ENCODE measurements at regions not wholly inside any gene's neighbourhood (a gene's known extent, or its start where the extent isn't known, plus 50 kb on each side); places are given as distances from the start of the nearest gene placed in this dataset.

DNA sequence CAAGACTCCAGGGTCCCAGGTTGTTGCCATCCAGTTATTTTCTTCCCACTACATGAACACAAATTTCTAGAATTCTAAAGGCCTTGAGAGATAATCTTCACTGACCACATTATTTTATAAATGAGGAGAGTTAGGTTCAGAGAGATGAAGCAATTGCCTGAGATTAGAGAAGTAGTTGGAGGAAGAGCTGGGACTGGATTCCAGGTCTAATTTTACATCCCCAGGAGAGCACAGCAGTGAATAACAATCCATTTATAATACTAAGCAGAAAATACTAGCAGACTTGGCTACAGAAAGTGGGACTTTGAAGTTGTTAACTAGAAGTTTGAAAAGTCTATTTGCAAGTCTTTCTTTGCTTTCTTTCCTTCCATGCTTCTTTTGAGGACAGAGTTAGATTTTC is 231.3 kb upstream of the S100G start:
- intact Hi-C loops (cut with DNase I; ENCODE audit: low total_unique reads) = no loop called here
- DNase-seq = peak in 1 of 2 donors; percentile 3
- TF ChIP-seq, protein P1, sequence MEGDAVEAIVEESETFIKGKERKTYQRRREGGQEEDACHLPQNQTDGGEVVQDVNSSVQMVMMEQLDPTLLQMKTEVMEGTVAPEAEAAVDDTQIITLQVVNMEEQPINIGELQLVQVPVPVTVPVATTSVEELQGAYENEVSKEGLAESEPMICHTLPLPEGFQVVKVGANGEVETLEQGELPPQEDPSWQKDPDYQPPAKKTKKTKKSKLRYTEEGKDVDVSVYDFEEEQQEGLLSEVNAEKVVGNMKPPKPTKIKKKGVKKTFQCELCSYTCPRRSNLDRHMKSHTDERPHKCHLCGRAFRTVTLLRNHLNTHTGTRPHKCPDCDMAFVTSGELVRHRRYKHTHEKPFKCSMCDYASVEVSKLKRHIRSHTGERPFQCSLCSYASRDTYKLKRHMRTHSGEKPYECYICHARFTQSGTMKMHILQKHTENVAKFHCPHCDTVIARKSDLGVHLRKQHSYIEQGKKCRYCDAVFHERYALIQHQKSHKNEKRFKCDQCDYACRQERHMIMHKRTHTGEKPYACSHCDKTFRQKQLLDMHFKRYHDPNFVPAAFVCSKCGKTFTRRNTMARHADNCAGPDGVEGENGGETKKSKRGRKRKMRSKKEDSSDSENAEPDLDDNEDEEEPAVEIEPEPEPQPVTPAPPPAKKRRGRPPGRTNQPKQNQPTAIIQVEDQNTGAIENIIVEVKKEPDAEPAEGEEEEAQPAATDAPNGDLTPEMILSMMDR (IDR thresholded peaks at IDR 0.05) = no peak
- TF ChIP-seq POLR2AphosphoS5 (IDR thresholded peaks at IDR 0.05) = no peak
- TF ChIP-seq POLR2A (IDR thresholded peaks at IDR 0.05) = no peak
- no peak for TF ChIP-seq EP300 (IDR thresholded peaks at IDR 0.05)
- Histone ChIP-seq H3K36me3 (no peaks in the 10 kb centered on the region), H3K4me1 (no peaks in the 10 kb centered on the region), H3K27me3 (peaks cover 0 to 7% (median 0%) of the 10 kb centered on the region in 3 donors), H3K4me3 (no peak overlapping the region), H3K9me3 (peaks cover 0 to 10% (median 2%) of the 10 kb centered on the region in 4 donors), H3K27ac (no peak overlapping the region)

DNA sequence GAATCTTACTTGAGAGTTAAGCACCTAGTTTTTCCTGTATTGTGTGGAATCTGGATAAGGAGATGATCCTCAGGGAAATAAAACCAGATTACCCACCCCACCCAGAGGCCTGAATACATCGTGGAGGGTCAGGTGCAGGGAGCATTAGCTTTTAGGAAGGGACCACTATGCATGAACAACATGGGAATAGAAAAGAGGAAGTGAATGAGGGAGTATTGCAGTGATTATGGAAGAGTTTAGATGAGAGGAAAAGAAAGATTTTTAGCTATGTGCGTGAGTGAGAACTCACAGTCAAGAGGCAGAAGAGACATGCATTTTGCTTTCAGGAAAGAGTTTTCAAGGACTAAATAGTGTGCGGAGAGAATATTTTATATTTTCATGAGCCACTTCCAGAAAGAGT is 222.3 kb upstream of the S100G start:
- intact Hi-C loops (cut with DNase I; ENCODE audit: low total_unique reads) = no loop called here
- Histone ChIP-seq H3K4me3 (no peak overlapping the region), H3K27me3 (peaks cover 0 to 9% (median 0%) of the 10 kb centered on the region in 3 donors), H3K36me3 (no peaks in the 10 kb centered on the region), H3K4me1 (no peaks in the 10 kb centered on the region), H3K27ac (no peak overlapping the region), H3K9me3 (no peaks in the 10 kb centered on the region)
- WGBS, 5 donors = 70 to 89% (median 84%) methylated on average over 3 of the region's 3 CpGs
- DNase-seq = no peak
- no peak for TF ChIP-seq POLR2AphosphoS5 (IDR thresholded peaks at IDR 0.05)
- TF ChIP-seq, protein P1 (IDR thresholded peaks at IDR 0.05) = no peak
- TF ChIP-seq POLR2A (IDR thresholded peaks at IDR 0.05) = no peak
- TF ChIP-seq EP300 (IDR thresholded peaks at IDR 0.05) = no peak

DNA sequence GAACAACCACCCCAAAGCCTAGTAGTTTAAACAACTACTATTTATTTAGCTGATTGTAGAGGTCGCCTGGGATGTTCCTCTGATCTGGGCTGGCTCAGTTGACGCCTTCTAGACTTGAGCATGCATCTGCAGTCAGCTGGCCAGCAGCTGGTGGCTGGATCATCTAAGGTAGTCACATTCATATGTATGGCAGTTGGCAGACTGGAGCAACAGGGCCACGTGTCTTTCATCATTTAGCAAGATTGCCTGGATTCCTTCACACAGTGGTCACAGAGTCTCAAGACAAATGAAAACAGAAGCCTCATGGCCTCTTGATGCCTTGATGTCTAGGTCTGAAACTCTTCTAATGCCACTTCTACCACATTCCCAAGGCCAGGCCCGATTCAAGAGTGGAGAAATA is 220.6 kb upstream of the S100G start:
- H3K4me3 ChIP-seq = no peak overlapping the region
- no peak for DNase-seq
- peaks cover 0 to 5% (median 0%) of the 10 kb centered on the region in 3 donors for H3K27me3 ChIP-seq
- H3K4me1 ChIP-seq = no peaks in the 10 kb centered on the region
- H3K36me3 ChIP-seq = no peaks in the 10 kb centered on the region
- WGBS, 5 donors = 69 to 83% (median 77%) methylated on average over 4 of the region's 4 CpGs
- TF ChIP-seq, protein P1 (IDR thresholded peaks at IDR 0.05) = no peak
- TF ChIP-seq EP300 (IDR thresholded peaks at IDR 0.05) (no peak), POLR2AphosphoS5 (IDR thresholded peaks at IDR 0.05) (no peak), POLR2A (IDR thresholded peaks at IDR 0.05) (no peak)
- no peak overlapping the region for H3K27ac ChIP-seq
- H3K9me3 ChIP-seq = no peaks in the 10 kb centered on the region
- intact Hi-C loops (cut with DNase I; ENCODE audit: low total_unique reads) = no loop called here

DNA sequence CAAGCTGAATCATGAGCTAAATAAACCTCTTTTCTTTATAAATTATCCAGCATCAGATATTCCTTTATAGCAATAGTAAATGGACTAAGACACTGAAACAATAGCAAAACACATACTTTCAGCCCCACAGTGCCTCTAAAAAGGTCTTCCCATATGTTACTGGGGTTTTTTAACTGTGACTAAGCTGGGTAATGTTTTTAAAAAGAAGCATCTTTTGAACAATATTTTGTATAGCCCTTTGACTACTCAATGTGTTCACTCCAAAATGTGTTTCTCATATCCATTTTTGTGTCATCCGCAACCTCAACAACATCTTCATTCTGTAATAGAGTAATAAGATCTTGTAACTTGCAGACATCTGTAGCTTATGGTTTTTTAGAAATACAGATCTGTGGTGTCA is 218.7 kb upstream of the S100G start:
- no peak for DNase-seq
- no peak overlapping the region for H3K27ac ChIP-seq
- intact Hi-C loops (cut with DNase I; ENCODE audit: low total_unique reads) = loop anchor here (10.0 kb wide), 1 partner anchor 234 kb away; no protein-coding TSS in a partner anchor
- H3K27me3 ChIP-seq = peaks cover 0 to 9% (median 0%) of the 10 kb centered on the region in 3 donors
- no peak overlapping the region for H3K4me3 ChIP-seq
- H3K9me3 ChIP-seq = no peaks in the 10 kb centered on the region
- no peaks in the 10 kb centered on the region for H3K36me3 ChIP-seq
- 88 to 100% (median 100%) methylated on average over 1 of the region's 1 CpG for WGBS, 5 donors
- TF ChIP-seq EP300 (IDR thresholded peaks at IDR 0.05) (no peak), POLR2AphosphoS5 (IDR thresholded peaks at IDR 0.05) (no peak), POLR2A (IDR thresholded peaks at IDR 0.05) (no peak)
- TF ChIP-seq, protein P1 (IDR thresholded peaks at IDR 0.05) = no peak
- no peaks in the 10 kb centered on the region for H3K4me1 ChIP-seq
